GM12872 (cell line): ENCODE measurements at regions not wholly inside any gene's neighbourhood (a gene's known extent, or its start where the extent isn't known, plus 50 kb on each side); places are given as distances from the start of the nearest gene placed in this dataset.

Experiments used
- CTCF ChIP-seq: IDR thresholded peaks from 3 replicates; pipeline ENCODE4 v1.5.1; 2011; ENCODE audit warnings: low read depth, mild to moderate bottlenecking, low read length, moderate library complexity; ENCODE audit not compliant: insufficient read depth

- TF ChIP-seq CTCF: no peak
These were observed 348.0 kb downstream of the BTBD3 start for GRCh38 chr20:12265662-12266061.

GRCh38 chr20:12269579-12269978, 351.9 kb downstream of the BTBD3 start:
- TF ChIP-seq CTCF: no peak

GRCh38 chr20:12270863-12271262, 353.2 kb downstream of the BTBD3 start:
- no peak for TF ChIP-seq CTCF

GRCh38 chr20:12276011-12276673, 358.4 kb downstream of the BTBD3 start:
- no peak for TF ChIP-seq CTCF

- no peak for TF ChIP-seq CTCF
These were observed 369.9 kb downstream of the BTBD3 start for GRCh38 chr20:12287575-12287974.

- no peak for TF ChIP-seq CTCF
These were observed 371.8 kb downstream of the BTBD3 start for GRCh38 chr20:12289465-12289864.

GRCh38 chr20:12291386-12291785, 373.7 kb downstream of the BTBD3 start:
- TF ChIP-seq CTCF: no peak
